RWPE1 (cell line): ENCODE measurements at regions not wholly inside any gene's neighbourhood (a gene's known extent, or its start where the extent isn't known, plus 50 kb on each side); places are given as distances from the start of the nearest gene placed in this dataset.

Source experiments
- CTCF ChIA-PET: fragments of 350-600 bp; sonication (Branson Sonifier 250); formaldehyde crosslinking; extraction: SDS; loops from one replicate; lab custom pipeline; 2021; lab: Yijun Ruan, JAX
- POLR2A ChIA-PET: fragments of 400-600 bp; formaldehyde crosslinking; extraction: SDS; loops from one replicate; lab custom pipeline; 2020; ENCODE audit warnings: antibody characterized with exemption; ENCODE audit not compliant: low non-redundant PET; lab: Yijun Ruan, JAX
- DNase-seq: peaks from one replicate; pipeline ENCODE4 v3.0.0; 2012; ENCODE audit warnings: low spot score
- H3K27ac ChIP-seq: fragments of 450-650 bp; 2 replicates; pipeline ENCODE4 v1.5.1; 2017
- CTCF ChIP-seq: fragments of 450-650 bp; conservative IDR thresholded peaks from 2 replicates; pipeline ENCODE4 v1.5.1; 2017; ENCODE audit warnings: low read depth, mild to moderate bottlenecking

- CTCF ChIA-PET = interaction anchor here (0.6 kb wide), 1 partner anchor 63 kb away, joined by 4 read pairs; no protein-coding TSS in a partner anchor
- no peak overlapping the region for H3K27ac ChIP-seq
- no peak for TF ChIP-seq CTCF
- DNase-seq = no peak
- POLR2A ChIA-PET = no interaction called here
These were observed 77.2 kb upstream of the ARPP21 start for GRCh38 chr3:35562141-35562540.

DNA sequence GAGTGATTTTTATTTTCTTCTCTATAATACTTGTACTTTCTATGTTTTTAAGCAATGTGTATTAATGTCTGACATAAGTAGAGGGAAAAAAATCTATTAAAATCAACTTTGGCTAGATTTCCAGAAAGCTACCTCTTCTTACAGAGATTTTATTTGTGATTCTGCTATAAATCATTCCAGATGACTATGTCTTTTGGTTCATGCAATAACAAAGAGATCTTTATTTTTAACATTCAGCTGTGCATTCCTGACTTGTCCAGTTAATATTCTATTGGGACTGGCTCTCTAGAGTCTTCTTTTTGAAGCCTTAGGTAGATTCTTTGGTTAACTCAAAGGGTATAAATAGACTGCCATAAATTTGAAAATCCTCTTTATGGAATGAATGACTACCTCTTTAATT, 74.3 kb upstream of the ARPP21 start:
- no peak overlapping the region for H3K27ac ChIP-seq
- no peak for TF ChIP-seq CTCF
- CTCF ChIA-PET = no interaction called here
- POLR2A ChIA-PET = no interaction called here
- DNase-seq = no peak
